ENCODE measurements at regions not wholly inside any gene's neighbourhood (a gene's known extent, or its start where the extent isn't known, plus 50 kb on each side); places are given as distances from the start of the nearest gene placed in this dataset.

DNA sequence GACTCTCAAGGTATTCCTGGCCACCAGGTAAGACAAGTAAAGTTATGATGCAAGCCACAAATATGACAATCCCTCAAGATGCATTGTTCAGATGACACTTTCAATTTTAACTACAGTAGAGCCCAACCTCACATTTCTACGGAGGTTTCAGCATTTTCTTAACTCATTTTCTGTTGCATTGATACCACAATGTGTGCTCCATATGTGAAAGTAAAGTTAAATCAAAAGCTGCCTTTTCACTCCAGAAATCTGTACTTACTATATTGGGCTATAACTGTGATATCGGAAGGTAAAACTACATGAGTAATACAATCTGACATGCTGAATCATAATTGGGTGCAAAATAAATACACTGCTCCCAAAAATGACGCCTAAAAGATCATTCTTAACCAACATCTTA, 333.6 kb upstream of the MEF2C start:
- DNase-seq (ENCODE audit: extremely low spot score): no peak
- intact Hi-C loops (cut with DNase I): no loop called here
- no peaks in the 10 kb centered on the region for H3K27me3 ChIP-seq
- no peaks in the 10 kb centered on the region for H3K36me3 ChIP-seq
- H3K27ac ChIP-seq (replicated peaks in 1 of 4): no peak overlapping the region
- no peak overlapping the region for H3K4me3 ChIP-seq
- WGBS: 93% methylated on average over 3 of the region's 3 CpGs
- TF ChIP-seq, protein P1, sequence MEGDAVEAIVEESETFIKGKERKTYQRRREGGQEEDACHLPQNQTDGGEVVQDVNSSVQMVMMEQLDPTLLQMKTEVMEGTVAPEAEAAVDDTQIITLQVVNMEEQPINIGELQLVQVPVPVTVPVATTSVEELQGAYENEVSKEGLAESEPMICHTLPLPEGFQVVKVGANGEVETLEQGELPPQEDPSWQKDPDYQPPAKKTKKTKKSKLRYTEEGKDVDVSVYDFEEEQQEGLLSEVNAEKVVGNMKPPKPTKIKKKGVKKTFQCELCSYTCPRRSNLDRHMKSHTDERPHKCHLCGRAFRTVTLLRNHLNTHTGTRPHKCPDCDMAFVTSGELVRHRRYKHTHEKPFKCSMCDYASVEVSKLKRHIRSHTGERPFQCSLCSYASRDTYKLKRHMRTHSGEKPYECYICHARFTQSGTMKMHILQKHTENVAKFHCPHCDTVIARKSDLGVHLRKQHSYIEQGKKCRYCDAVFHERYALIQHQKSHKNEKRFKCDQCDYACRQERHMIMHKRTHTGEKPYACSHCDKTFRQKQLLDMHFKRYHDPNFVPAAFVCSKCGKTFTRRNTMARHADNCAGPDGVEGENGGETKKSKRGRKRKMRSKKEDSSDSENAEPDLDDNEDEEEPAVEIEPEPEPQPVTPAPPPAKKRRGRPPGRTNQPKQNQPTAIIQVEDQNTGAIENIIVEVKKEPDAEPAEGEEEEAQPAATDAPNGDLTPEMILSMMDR (IDR thresholded peaks at IDR 0.05): no peak
- TF ChIP-seq EP300 (IDR thresholded peaks at IDR 0.05) (no peak), POLR2A (IDR thresholded peaks at IDR 0.05; ENCODE audit: low read depth) (no peak), POLR2AphosphoS5 (IDR thresholded peaks at IDR 0.05) (no peak)
- H3K9me3 ChIP-seq: no peaks in the 10 kb centered on the region
- peaks cover 0 to 10% (median 3%) of the 10 kb centered on the region in 4 donors for H3K4me1 ChIP-seq

GRCh38 chr5:89213573-89213972, 330.6 kb upstream of the MEF2C start:
- no peak overlapping the region for H3K4me3 ChIP-seq
- intact Hi-C loops (cut with DNase I): no loop called here
- H3K4me1 ChIP-seq: peaks cover 0 to 10% (median 3%) of the 10 kb centered on the region in 4 donors
- TF ChIP-seq POLR2AphosphoS5 (IDR thresholded peaks at IDR 0.05) (no peak), POLR2A (IDR thresholded peaks at IDR 0.05; ENCODE audit: low read depth) (no peak), EP300 (IDR thresholded peaks at IDR 0.05) (no peak)
- TF ChIP-seq, protein P1 (IDR thresholded peaks at IDR 0.05): no peak
- H3K27ac ChIP-seq (replicated peaks in 1 of 4): no peak overlapping the region
- DNase-seq (ENCODE audit: extremely low spot score): no peak
- WGBS: 46% methylated on average over 1 of the region's 1 CpG
- no peaks in the 10 kb centered on the region for H3K9me3 ChIP-seq
- no peaks in the 10 kb centered on the region for H3K27me3 ChIP-seq
- H3K36me3 ChIP-seq: no peaks in the 10 kb centered on the region

GRCh38 chr5:89211836-89212235, 328.9 kb upstream of the MEF2C start:
- Histone ChIP-seq H3K9me3 (no peaks in the 10 kb centered on the region), H3K27me3 (no peaks in the 10 kb centered on the region), H3K4me3 (no peak overlapping the region), H3K36me3 (no peaks in the 10 kb centered on the region), H3K4me1 (peaks cover 0 to 10% (median 3%) of the 10 kb centered on the region in 4 donors), H3K27ac (replicated peaks in 1 of 4) (no peak overlapping the region)
- WGBS: 40% methylated on average over 2 of the region's 2 CpGs
- intact Hi-C loops (cut with DNase I): no loop called here
- TF ChIP-seq, protein P1 (IDR thresholded peaks at IDR 0.05): no peak
- no peak for TF ChIP-seq EP300 (IDR thresholded peaks at IDR 0.05)
- no peak for TF ChIP-seq POLR2AphosphoS5 (IDR thresholded peaks at IDR 0.05)
- no peak for TF ChIP-seq POLR2A (IDR thresholded peaks at IDR 0.05; ENCODE audit: low read depth)
- DNase-seq (ENCODE audit: extremely low spot score): no peak

DNA sequence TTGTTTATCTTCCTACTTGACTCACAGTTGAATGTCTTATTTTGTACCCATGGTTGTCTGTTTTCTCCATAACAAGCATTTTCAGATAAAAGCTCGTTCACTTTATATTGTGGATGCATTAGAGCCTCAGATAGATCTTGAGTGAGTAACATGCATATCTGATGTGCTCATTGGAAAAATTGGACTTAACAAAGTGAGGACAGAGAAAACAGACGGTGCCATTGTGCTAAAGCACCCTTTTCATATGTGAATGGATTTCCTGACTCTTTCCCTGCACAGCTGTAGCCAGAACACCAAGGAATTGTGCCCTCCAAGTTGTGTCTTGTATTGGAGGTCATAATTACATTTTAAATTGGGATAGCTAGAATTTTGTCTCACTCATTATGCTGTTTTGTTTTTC, 325.8 kb upstream of the MEF2C start:
- no peak for DNase-seq (ENCODE audit: extremely low spot score)
- H3K36me3 ChIP-seq: no peaks in the 10 kb centered on the region
- peaks cover 0 to 7% (median 3%) of the 10 kb centered on the region in 4 donors for H3K4me1 ChIP-seq
- intact Hi-C loops (cut with DNase I): no loop called here
- TF ChIP-seq, protein P1 (IDR thresholded peaks at IDR 0.05): no peak
- TF ChIP-seq POLR2AphosphoS5 (IDR thresholded peaks at IDR 0.05): no peak
- TF ChIP-seq POLR2A (IDR thresholded peaks at IDR 0.05; ENCODE audit: low read depth): no peak
- no peak for TF ChIP-seq EP300 (IDR thresholded peaks at IDR 0.05)
- no peaks in the 10 kb centered on the region for H3K9me3 ChIP-seq
- 76% methylated on average over 2 of the region's 2 CpGs for WGBS
- H3K4me3 ChIP-seq: no peak overlapping the region
- no peaks in the 10 kb centered on the region for H3K27me3 ChIP-seq
- no peak overlapping the region for H3K27ac ChIP-seq (replicated peaks in 1 of 4)

- Histone ChIP-seq H3K9me3 (no peaks in the 10 kb centered on the region), H3K27ac (replicated peaks in 1 of 4) (no peak overlapping the region), H3K4me1 (peaks cover 0 to 3% (median under 1%) of the 10 kb centered on the region in 4 donors), H3K4me3 (no peak overlapping the region), H3K36me3 (no peaks in the 10 kb centered on the region), H3K27me3 (no peaks in the 10 kb centered on the region)
- TF ChIP-seq POLR2AphosphoS5 (IDR thresholded peaks at IDR 0.05) (no peak), EP300 (IDR thresholded peaks at IDR 0.05) (no peak), POLR2A (IDR thresholded peaks at IDR 0.05; ENCODE audit: low read depth) (no peak)
- TF ChIP-seq, protein P1 (IDR thresholded peaks at IDR 0.05): no peak
- intact Hi-C loops (cut with DNase I): no loop called here
- no peak for DNase-seq (ENCODE audit: extremely low spot score)
Measured at GRCh38 chr5:89208392-89208791, 325.4 kb upstream of the MEF2C start.

All from esophagus muscularis mucosa (tissue), 4 donors.